PC-3 (cell line): ENCODE measurements at regions not wholly inside any gene's neighbourhood (a gene's known extent, or its start where the extent isn't known, plus 50 kb on each side); places are given as distances from the start of the nearest gene placed in this dataset.

Experiments used
- ATAC-seq: fragments of 200-7000 bp; cut with Tn5 transposase; 2 replicates; pipeline ENCODE4 v1.9.1; 2020; ENCODE audit warnings: mild to moderate bottlenecking, moderate library complexity
- BruUV-seq: library from RNA; stranded (reverse); fragments of 400-500 nt; replicated peaks from 2 replicates; lab custom pipeline; 2021; lab: Mats Ljungman, UMichigan
- CTCF ChIA-PET: fragments of 300-600 bp; sonication (Branson Sonifier 250); formaldehyde crosslinking; loops from one replicate; lab custom pipeline; 2022; ENCODE audit warnings: antibody characterized with exemption; lab: Charles Lee
- POLR2A ChIA-PET: fragments of 300-600 bp; sonication (Branson Sonifier 250); formaldehyde crosslinking; loops from one replicate; lab custom pipeline; 2022; ENCODE audit warnings: antibody characterized with exemption; ENCODE audit not compliant: unreplicated experiment; lab: Charles Lee
- DNase-seq: peaks from one replicate; pipeline ENCODE4 v3.0.0-alpha.2; 2015
- H2AFZ ChIP-seq: fragments of 300-600 bp; sonication (generic); 2 replicates; pipeline ENCODE4 v1.6.0; 2016; ENCODE audit warnings: antibody characterized with exemption, low read length
- H3F3A ChIP-seq: fragments of 300-600 bp; sonication (generic); one replicate; pipeline ENCODE4 v1.6.0; 2017; ENCODE audit warnings: antibody characterized with exemption, low read length, control low read depth, mild to moderate bottlenecking; ENCODE audit not compliant: unreplicated experiment
- H3K27ac ChIP-seq: fragments of 300-600 bp; sonication (generic); 2 replicates; pipeline ENCODE4 v1.5.1; 2016; ENCODE audit warnings: mild to moderate bottlenecking, low read length
- H3K27me3 ChIP-seq: fragments of 300-600 bp; sonication (generic); 2 replicates; pipeline ENCODE4 v1.6.1; 2016; ENCODE audit warnings: low read length, mixed read lengths
- H3K36me3 ChIP-seq: fragments of 300-600 bp; sonication (generic); 2 replicates; pipeline ENCODE4 v1.6.1; 2016; ENCODE audit warnings: low read depth, mixed run types, low read length, mixed read lengths
- H3K4me1 ChIP-seq: fragments of 300-600 bp; sonication (generic); 2 replicates; pipeline ENCODE4 v1.5.1; 2016; ENCODE audit warnings: low read length; ENCODE audit not compliant: insufficient read depth
- H3K4me2 ChIP-seq: fragments of 300-600 bp; sonication (generic); 2 replicates; pipeline ENCODE4 v1.6.0; 2016; ENCODE audit warnings: low read length
- H3K4me3 ChIP-seq: fragments of 300-600 bp; sonication (generic); 2 replicates; pipeline ENCODE4 v1.5.1; 2016; ENCODE audit warnings: mild to moderate bottlenecking, low read length, mixed read lengths
- H3K79me2 ChIP-seq: fragments of 300-600 bp; sonication (generic); 2 replicates; pipeline ENCODE4 v1.6.1; 2017; ENCODE audit warnings: low read length, mixed read lengths
- H3K9ac ChIP-seq: fragments of 300-600 bp; sonication (generic); 2 replicates; pipeline ENCODE4 v1.6.0; 2016; ENCODE audit warnings: mild to moderate bottlenecking, low read length
- H3K9me2 ChIP-seq: fragments of 300-600 bp; sonication (generic); replicated peaks from 2 replicates; pipeline ENCODE4 v1.6.1; 2016; ENCODE audit warnings: mixed run types, low read length, mixed read lengths
- H3K9me3 ChIP-seq: fragments of 300-600 bp; sonication (generic); 2 replicates; pipeline ENCODE4 v1.6.1; 2016; ENCODE audit warnings: low read length, mixed read lengths
- H4K20me1 ChIP-seq: fragments of 300-600 bp; sonication (generic); 2 replicates; pipeline ENCODE4 v1.6.1; 2016; ENCODE audit warnings: low read length, mixed read lengths
- EZH2 ChIP-seq: fragments of 300-600 bp; sonication (generic); IDR thresholded peaks from one replicate; pipeline ENCODE4 v1.6.1; 2017; ENCODE audit warnings: antibody characterized with exemption, mild to moderate bottlenecking, low read length; ENCODE audit not compliant: unreplicated experiment
- EZH2phosphoT487 ChIP-seq: fragments of 300-600 bp; sonication (generic); IDR thresholded peaks from 2 replicates; pipeline ENCODE4 v1.6.1; 2018; ENCODE audit warnings: mild to moderate bottlenecking, antibody characterized with exemption, low read length, borderline replicate concordance
- intact Hi-C: fragments of 100-400 bp; cut with micrococcal nuclease; formaldehyde crosslinking; loops from 2 replicates; pipeline ENCODE4 v1.9.0; 2023
- TF ChIP-seq, protein P1 (sequence below): fragments of 300-600 bp; sonication (generic); conservative IDR thresholded peaks from 2 replicates; pipeline ENCODE4 v1.5.1; 2017; ENCODE audit warnings: antibody characterized with exemption, low read depth, mild to moderate bottlenecking, low read length

DNA sequence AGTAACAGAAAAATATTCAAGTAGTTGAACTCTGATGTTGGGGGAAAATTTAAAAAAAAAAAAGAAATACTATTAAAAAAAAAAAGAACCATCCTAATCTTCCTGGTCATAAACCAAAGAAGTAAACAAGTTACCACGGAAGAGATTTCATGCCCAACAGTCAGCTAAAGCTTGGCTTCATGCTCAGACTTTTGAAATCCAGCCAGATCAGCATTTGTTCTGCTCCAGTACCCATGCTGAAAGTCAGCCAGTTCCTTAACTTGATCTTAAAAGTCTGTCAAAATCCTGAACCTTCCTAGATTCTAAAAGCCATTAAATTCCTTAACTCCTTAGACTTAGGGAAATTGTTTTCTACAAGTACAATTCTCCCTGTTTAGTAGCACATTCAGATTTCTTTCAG lies 908.7 kb upstream of the CDH9 start:
- no TSS peak for BruUV-seq
- intact Hi-C loops = no loop called here
- Histone ChIP-seq H3K4me3 (no peak overlapping the region), H3K9me3 (no peaks in the 10 kb centered on the region), H3K36me3 (no peaks in the 10 kb centered on the region), H3K27ac (no peak overlapping the region), H3K4me1 (no peaks in the 10 kb centered on the region), H3K9ac (no peak overlapping the region), H3F3A (no peaks in the 10 kb centered on the region), H4K20me1 (no peaks in the 10 kb centered on the region), H2AFZ (no peak overlapping the region), H3K79me2 (no peaks in the 10 kb centered on the region), H3K4me2 (no peak overlapping the region), H3K9me2 (no peaks in the 10 kb centered on the region), H3K27me3 (no peaks in the 10 kb centered on the region)
- DNase-seq (peak; percentile 40), ATAC-seq (peak; percentile 29; the same call in 1 of the 2 replicates)
- ChIA-PET POLR2A (no interaction called here), CTCF (no interaction called here)
- TF ChIP-seq EZH2phosphoT487 = no peak
- TF ChIP-seq, protein P1, sequence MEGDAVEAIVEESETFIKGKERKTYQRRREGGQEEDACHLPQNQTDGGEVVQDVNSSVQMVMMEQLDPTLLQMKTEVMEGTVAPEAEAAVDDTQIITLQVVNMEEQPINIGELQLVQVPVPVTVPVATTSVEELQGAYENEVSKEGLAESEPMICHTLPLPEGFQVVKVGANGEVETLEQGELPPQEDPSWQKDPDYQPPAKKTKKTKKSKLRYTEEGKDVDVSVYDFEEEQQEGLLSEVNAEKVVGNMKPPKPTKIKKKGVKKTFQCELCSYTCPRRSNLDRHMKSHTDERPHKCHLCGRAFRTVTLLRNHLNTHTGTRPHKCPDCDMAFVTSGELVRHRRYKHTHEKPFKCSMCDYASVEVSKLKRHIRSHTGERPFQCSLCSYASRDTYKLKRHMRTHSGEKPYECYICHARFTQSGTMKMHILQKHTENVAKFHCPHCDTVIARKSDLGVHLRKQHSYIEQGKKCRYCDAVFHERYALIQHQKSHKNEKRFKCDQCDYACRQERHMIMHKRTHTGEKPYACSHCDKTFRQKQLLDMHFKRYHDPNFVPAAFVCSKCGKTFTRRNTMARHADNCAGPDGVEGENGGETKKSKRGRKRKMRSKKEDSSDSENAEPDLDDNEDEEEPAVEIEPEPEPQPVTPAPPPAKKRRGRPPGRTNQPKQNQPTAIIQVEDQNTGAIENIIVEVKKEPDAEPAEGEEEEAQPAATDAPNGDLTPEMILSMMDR = no peak
- TF ChIP-seq EZH2 = no peak

DNA sequence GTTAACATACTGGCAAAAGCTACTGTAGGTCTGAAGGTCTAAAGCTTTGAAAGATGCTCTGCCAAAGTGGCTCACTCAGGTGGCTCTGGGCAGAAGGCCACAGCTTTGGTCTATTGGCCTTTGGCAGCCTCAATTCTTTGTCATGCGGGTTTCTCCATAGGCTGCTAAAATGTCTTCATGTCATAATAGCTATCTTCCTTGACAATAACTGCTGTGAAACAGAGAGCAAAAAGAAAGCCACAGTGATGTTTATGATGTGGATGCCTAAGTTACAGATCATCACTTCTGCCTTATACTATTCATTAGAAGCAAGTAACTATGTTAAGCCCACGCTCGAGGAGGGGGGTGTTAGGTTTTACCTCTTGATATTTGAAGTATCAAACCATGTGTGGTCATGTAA lies 906.1 kb upstream of the CDH9 start:
- H3K79me2 ChIP-seq = no peaks in the 10 kb centered on the region
- H4K20me1 ChIP-seq = no peaks in the 10 kb centered on the region
- no peak overlapping the region for H3K4me2 ChIP-seq
- no peaks in the 10 kb centered on the region for H3K9me3 ChIP-seq
- BruUV-seq = no TSS peak
- POLR2A ChIA-PET = no interaction called here
- H3F3A ChIP-seq = no peaks in the 10 kb centered on the region
- DNase-seq (peak; percentile 4), ATAC-seq (no peak)
- no peak overlapping the region for H3K27ac ChIP-seq
- no peak overlapping the region for H3K9ac ChIP-seq
- H3K27me3 ChIP-seq = no peaks in the 10 kb centered on the region
- no peaks in the 10 kb centered on the region for H3K36me3 ChIP-seq
- CTCF ChIA-PET = no interaction called here
- no peak overlapping the region for H3K4me3 ChIP-seq
- TF ChIP-seq, protein P1 = no peak
- no peak for TF ChIP-seq EZH2
- no peak overlapping the region for H2AFZ ChIP-seq
- intact Hi-C loops = no loop called here
- H3K9me2 ChIP-seq = no peaks in the 10 kb centered on the region
- no peaks in the 10 kb centered on the region for H3K4me1 ChIP-seq

DNA sequence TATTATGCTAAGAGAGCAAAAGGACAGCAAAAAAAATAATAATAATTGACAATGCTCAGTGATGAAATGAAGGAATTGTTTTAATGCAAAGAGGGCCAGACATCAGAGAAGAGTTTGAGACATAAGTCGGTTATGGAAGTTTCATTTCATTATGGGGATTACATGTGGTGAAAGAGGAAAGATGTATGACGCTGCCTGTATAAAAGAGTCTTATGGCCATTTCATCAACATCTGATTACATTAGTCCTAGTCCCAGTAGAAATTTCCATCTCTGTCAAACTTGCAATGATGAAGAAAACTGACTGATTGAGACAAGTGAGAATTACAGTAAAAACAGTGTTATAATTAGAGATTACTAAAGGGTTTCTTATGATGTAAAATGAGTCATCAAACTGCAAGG lies 900.6 kb upstream of the CDH9 start:
- no peak overlapping the region for H3K27ac ChIP-seq
- H3K4me1 ChIP-seq = no peaks in the 10 kb centered on the region
- intact Hi-C loops = no loop called here
- no peaks in the 10 kb centered on the region for H4K20me1 ChIP-seq
- no peaks in the 10 kb centered on the region for H3F3A ChIP-seq
- DNase-seq = no peak
- ATAC-seq = no peak
- H2AFZ ChIP-seq = no peak overlapping the region
- no peak overlapping the region for H3K4me2 ChIP-seq
- no peak overlapping the region for H3K9ac ChIP-seq
- no peaks in the 10 kb centered on the region for H3K27me3 ChIP-seq
- H3K9me2 ChIP-seq = no peaks in the 10 kb centered on the region
- no TSS peak for BruUV-seq
- TF ChIP-seq, protein P1 = no peak
- TF ChIP-seq EZH2 (no peak), EZH2phosphoT487 (no peak)
- H3K9me3 ChIP-seq = no peaks in the 10 kb centered on the region
- ChIA-PET POLR2A (no interaction called here), CTCF (no interaction called here)
- no peaks in the 10 kb centered on the region for H3K36me3 ChIP-seq
- no peak overlapping the region for H3K4me3 ChIP-seq
- no peaks in the 10 kb centered on the region for H3K79me2 ChIP-seq
